OCI-LY3 (cell line): ENCODE measurements at regions not wholly inside any gene's neighbourhood (a gene's known extent, or its start where the extent isn't known, plus 50 kb on each side); places are given as distances from the start of the nearest gene placed in this dataset.

Experiments used
- CTCF ChIP-seq: fragments of 200-600, 300-600 bp; sonication (generic); IDR thresholded peaks from 2 replicates; pipeline ENCODE4 v1.5.1; 2014; ENCODE audit warnings: antibody characterized with exemption, low read length, low read depth
- EZH2phosphoT487 ChIP-seq: fragments of 200-600 bp; shearing (Covaris generic); IDR thresholded peaks from 2 replicates; pipeline ENCODE4 v1.6.1; 2018; ENCODE audit warnings: antibody characterized with exemption, mixed run types, low read depth

- TF ChIP-seq CTCF (no peak), EZH2phosphoT487 (no peak)
Observed at GRCh38 chr22:48889209-48889830, 938.4 kb downstream of the BRD1 start.
